ENCODE measurements at regions not wholly inside any gene's neighbourhood (a gene's known extent, or its start where the extent isn't known, plus 50 kb on each side); places are given as distances from the start of the nearest gene placed in this dataset.

- TF ChIP-seq CTCF (IDR thresholded peaks at IDR 0.05), result no peak
- no peak for TF ChIP-seq POLR2A (IDR thresholded peaks at IDR 0.05)
These were observed 103.4 kb downstream of the ZBTB18 start for GRCh38 chr1:244154508-244154871.

Measured in upper lobe of left lung (tissue), 4 donors.